Suppressor macrophage treated with lipopolysaccharide for 1 hour (primary cell): ENCODE measurements at regions not wholly inside any gene's neighbourhood (a gene's known extent, or its start where the extent isn't known, plus 50 kb on each side); places are given as distances from the start of the nearest gene placed in this dataset.
A peak's percentile ranks its signal among the peaks of the same experiment; 100 is the strongest.

Experiments
- DNase-seq, 3 donors: peaks; one replicate each; pipeline ENCODE4 v3.0.0-alpha.2; 2020 to 2022

- DNase-seq, result no peak
These were observed 186.5 kb downstream of the KLF13 start for GRCh38 chr15:31513178-31513577.

GRCh38 chr15:31516440-31516839, 189.8 kb downstream of the KLF13 start:
- no peak for DNase-seq

- no peak for DNase-seq
These were observed 190.2 kb downstream of the KLF13 start for GRCh38 chr15:31516874-31517273.

GRCh38 chr15:31517711-31518110, 191.1 kb downstream of the KLF13 start:
- no peak for DNase-seq

- DNase-seq, result no peak
These were observed 195.4 kb downstream of the KLF13 start for GRCh38 chr15:31522028-31522427.

- DNase-seq, result no peak
These were observed 196.5 kb downstream of the KLF13 start for GRCh38 chr15:31523027-31523654.

GRCh38 chr15:31523655-31524049, 197.0 kb downstream of the KLF13 start:
- no peak for DNase-seq

GRCh38 chr15:31525185-31525695, 198.6 kb downstream of the KLF13 start:
- no peak for DNase-seq

GRCh38 chr15:31525988-31526665, 199.5 kb downstream of the KLF13 start:
- no peak for DNase-seq

GRCh38 chr15:31526916-31527690, 200.5 kb downstream of the KLF13 start:
- DNase-seq, result no peak

- no peak for DNase-seq
These were observed 202.2 kb downstream of the KLF13 start for GRCh38 chr15:31528846-31529245.

GRCh38 chr15:31537770-31538592, 211.3 kb downstream of the KLF13 start:
- DNase-seq, result no peak

GRCh38 chr15:31540633-31541032, 214.0 kb downstream of the KLF13 start:
- DNase-seq, result no peak

GRCh38 chr15:31544361-31544760, 217.7 kb downstream of the KLF13 start:
- DNase-seq, result no peak

GRCh38 chr15:31545257-31545656, 218.6 kb downstream of the KLF13 start:
- DNase-seq, result no peak

GRCh38 chr15:31550211-31550977, 223.8 kb downstream of the KLF13 start:
- DNase-seq, result no peak

GRCh38 chr15:31551323-31551722, 224.7 kb downstream of the KLF13 start:
- no peak for DNase-seq

- no peak for DNase-seq
These were observed 226.0 kb downstream of the KLF13 start for GRCh38 chr15:31552482-31553099.

- DNase-seq, result peak; percentile 13 to 33 (median 18)
These were observed 227.6 kb downstream of the KLF13 start for GRCh38 chr15:31554261-31554660.

- no peak for DNase-seq
These were observed 228.4 kb downstream of the KLF13 start for GRCh38 chr15:31555022-31555421.

- DNase-seq, result no peak
These were observed 230.0 kb downstream of the KLF13 start for GRCh38 chr15:31556494-31557150.
